ENCODE measurements at regions not wholly inside any gene's neighbourhood (a gene's known extent, or its start where the extent isn't known, plus 50 kb on each side); places are given as distances from the start of the nearest gene placed in this dataset.
A peak's percentile ranks its signal among the peaks of the same experiment; 100 is the strongest.
"Not testable (repeated sequence)": the region's sequence is repeated elsewhere in the genome, so short reads cannot be mapped to it uniquely, and the experiment has no call there.

DNA sequence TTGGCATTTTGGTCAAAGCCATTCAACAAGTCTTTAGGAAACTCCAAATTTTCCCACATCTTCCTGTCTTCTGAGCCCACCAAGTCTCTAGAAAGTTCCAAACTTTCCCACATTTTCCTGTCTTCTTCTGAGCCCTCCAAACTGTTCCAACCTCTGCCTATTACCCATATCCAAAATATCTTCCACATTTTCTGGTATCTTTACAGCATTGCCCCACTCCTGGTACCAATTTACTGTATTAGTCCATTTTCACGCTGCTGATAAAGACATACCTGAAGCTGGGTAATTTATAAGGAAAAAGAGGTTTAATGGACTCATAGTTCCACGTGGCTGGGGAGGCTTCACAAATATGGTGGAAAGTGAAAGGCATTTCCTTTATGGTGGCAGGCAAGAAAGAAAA lies 56.1 kb upstream of the GABRA3 start:
- not testable (repeated sequence) for H3K79me2 ChIP-seq (ENCODE audit: low read length); H3K36me3 ChIP-seq (replicated peaks; ENCODE audit: insufficient read depth, low read length); DNase-seq; H3F3A ChIP-seq (ENCODE audit: insufficient read depth, low read length); H3K4me1 ChIP-seq (ENCODE audit: low read length); H3K9me2 ChIP-seq (replicated peaks; ENCODE audit: insufficient read depth, low read length); H3K4me3 ChIP-seq (ENCODE audit: low read length); H4K20me1 ChIP-seq (ENCODE audit: insufficient read depth, low read length); H3K9ac ChIP-seq (ENCODE audit: low read length); H3K27me3 ChIP-seq (replicated peaks; ENCODE audit: insufficient read depth, low read length); H3K4me2 ChIP-seq (ENCODE audit: low read depth, low read length); H3K9me3 ChIP-seq (replicated peaks; ENCODE audit: insufficient read depth, low read length); H3K27ac ChIP-seq (ENCODE audit: low read length); H2AFZ ChIP-seq (ENCODE audit: low read length)

DNA sequence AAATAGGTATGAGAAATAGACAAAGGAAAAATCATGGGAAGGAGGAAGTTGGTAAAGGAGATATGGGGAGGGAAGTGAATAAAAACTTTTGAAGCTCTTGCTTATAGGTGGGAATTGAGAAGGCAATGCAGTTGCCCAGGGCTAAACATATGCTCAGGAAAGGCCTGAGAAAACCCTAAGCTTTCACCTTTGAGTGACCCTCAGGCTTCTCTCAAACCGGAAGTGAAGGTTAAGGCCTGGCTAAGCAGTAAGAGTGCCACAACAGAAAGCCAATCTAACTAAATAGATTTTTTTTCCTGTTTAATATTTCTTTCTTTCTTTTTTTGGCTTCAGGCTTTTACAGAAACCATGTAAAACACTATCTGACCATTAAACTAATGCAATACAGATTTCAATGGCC lies 69.5 kb upstream of the GABRA3 start:
- DNase-seq: peak; percentile 66
- no peaks in the 10 kb centered on the region for H3K27me3 ChIP-seq (replicated peaks; ENCODE audit: insufficient read depth, low read length)
- TF ChIP-seq EZH2phosphoT487 (IDR thresholded peaks at IDR 0.05; ENCODE audit: low read length) (no peak), EZH2 (optimal IDR thresholded peaks at IDR 0.05; ENCODE audit: low read depth, low read length) (no peak)
- TF ChIP-seq, protein P1, sequence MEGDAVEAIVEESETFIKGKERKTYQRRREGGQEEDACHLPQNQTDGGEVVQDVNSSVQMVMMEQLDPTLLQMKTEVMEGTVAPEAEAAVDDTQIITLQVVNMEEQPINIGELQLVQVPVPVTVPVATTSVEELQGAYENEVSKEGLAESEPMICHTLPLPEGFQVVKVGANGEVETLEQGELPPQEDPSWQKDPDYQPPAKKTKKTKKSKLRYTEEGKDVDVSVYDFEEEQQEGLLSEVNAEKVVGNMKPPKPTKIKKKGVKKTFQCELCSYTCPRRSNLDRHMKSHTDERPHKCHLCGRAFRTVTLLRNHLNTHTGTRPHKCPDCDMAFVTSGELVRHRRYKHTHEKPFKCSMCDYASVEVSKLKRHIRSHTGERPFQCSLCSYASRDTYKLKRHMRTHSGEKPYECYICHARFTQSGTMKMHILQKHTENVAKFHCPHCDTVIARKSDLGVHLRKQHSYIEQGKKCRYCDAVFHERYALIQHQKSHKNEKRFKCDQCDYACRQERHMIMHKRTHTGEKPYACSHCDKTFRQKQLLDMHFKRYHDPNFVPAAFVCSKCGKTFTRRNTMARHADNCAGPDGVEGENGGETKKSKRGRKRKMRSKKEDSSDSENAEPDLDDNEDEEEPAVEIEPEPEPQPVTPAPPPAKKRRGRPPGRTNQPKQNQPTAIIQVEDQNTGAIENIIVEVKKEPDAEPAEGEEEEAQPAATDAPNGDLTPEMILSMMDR (IDR thresholded peaks at IDR 0.05; ENCODE audit: low read length): no peak

DNA sequence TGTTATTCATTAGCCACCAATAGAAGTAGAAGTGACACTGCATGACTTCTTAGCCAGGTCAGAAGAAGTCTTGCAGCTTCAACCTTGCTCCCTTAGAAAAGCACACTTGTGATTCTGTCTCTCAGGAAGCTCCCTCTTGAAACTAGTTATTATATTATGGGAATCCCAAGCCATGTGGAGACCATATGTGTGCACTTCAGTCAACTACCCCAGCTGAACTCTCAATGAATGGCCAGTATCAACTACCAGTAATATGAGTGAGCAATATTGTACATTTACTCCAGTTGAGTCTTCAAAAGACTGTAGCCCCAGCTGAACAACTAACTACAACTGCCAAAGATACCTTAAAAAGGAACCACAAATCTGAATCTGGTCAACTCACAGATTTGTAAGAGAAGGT lies 77.1 kb upstream of the GABRA3 start:
- no peak overlapping the region for H2AFZ ChIP-seq (ENCODE audit: low read length)
- DNase-seq: no peak
- no peaks in the 10 kb centered on the region for H3K9me3 ChIP-seq (replicated peaks; ENCODE audit: insufficient read depth, low read length)
- H3K36me3 ChIP-seq (replicated peaks; ENCODE audit: insufficient read depth, low read length): no peaks in the 10 kb centered on the region
- no peaks in the 10 kb centered on the region for H3K9me2 ChIP-seq (replicated peaks; ENCODE audit: insufficient read depth, low read length)
- H4K20me1 ChIP-seq (ENCODE audit: insufficient read depth, low read length): no peaks in the 10 kb centered on the region
- H3K27ac ChIP-seq (ENCODE audit: low read length): no peak overlapping the region
- no peaks in the 10 kb centered on the region for H3K4me1 ChIP-seq (ENCODE audit: low read length)
- no peak overlapping the region for H3K4me3 ChIP-seq (ENCODE audit: low read length)
- no peak overlapping the region for H3K4me2 ChIP-seq (ENCODE audit: low read depth, low read length)
- no peaks in the 10 kb centered on the region for H3K27me3 ChIP-seq (replicated peaks; ENCODE audit: insufficient read depth, low read length)
- H3K79me2 ChIP-seq (ENCODE audit: low read length): no peaks in the 10 kb centered on the region
- H3F3A ChIP-seq (ENCODE audit: insufficient read depth, low read length): no peaks in the 10 kb centered on the region
- TF ChIP-seq EZH2 (optimal IDR thresholded peaks at IDR 0.05; ENCODE audit: low read depth, low read length) (no peak), EZH2phosphoT487 (IDR thresholded peaks at IDR 0.05; ENCODE audit: low read length) (no peak)
- TF ChIP-seq, protein P1 (IDR thresholded peaks at IDR 0.05; ENCODE audit: low read length): no peak
- no peak overlapping the region for H3K9ac ChIP-seq (ENCODE audit: low read length)

More for the DNA sequence above, 69.5 kb upstream of the GABRA3 start:
- Histone ChIP-seq H3K9me3 (replicated peaks; ENCODE audit: insufficient read depth, low read length) (no peaks in the 10 kb centered on the region), H2AFZ (ENCODE audit: low read length) (no peak overlapping the region), H3K79me2 (ENCODE audit: low read length) (no peaks in the 10 kb centered on the region), H3K9ac (ENCODE audit: low read length) (no peak overlapping the region), H4K20me1 (ENCODE audit: insufficient read depth, low read length) (no peaks in the 10 kb centered on the region), H3K36me3 (replicated peaks; ENCODE audit: insufficient read depth, low read length) (no peaks in the 10 kb centered on the region), H3K4me1 (ENCODE audit: low read length) (no peaks in the 10 kb centered on the region), H3K9me2 (replicated peaks; ENCODE audit: insufficient read depth, low read length) (no peaks in the 10 kb centered on the region), H3F3A (ENCODE audit: insufficient read depth, low read length) (no peaks in the 10 kb centered on the region), H3K4me2 (ENCODE audit: low read depth, low read length) (no peak overlapping the region), H3K4me3 (ENCODE audit: low read length) (no peak overlapping the region), H3K27ac (ENCODE audit: low read length) (no peak overlapping the region)

DNA sequence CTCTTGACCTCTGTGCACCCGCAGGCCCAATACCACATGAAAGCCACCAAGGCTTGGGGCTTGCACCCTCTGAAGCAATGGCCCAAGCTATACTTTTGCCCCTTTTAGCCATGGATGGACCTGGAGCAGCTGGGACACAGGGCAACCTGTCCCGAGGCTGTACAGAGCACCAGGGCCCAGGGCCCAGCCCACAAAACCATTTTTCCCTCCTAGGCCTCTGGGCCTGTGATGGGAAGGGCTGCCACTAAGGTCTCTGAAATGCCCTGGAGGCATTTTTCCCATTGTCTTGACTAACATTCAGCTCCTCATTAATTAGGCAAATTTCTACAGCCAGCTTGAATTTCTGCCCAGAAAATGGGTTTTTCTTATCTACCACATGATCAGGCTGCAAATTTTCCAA lies 79.9 kb upstream of the GABRA3 start:
- H3K9me3 ChIP-seq (replicated peaks; ENCODE audit: insufficient read depth, low read length): no peaks in the 10 kb centered on the region

More for the DNA sequence above, 79.9 kb upstream of the GABRA3 start:
- Histone ChIP-seq H2AFZ (ENCODE audit: low read length) (no peak overlapping the region), H3K27ac (ENCODE audit: low read length) (no peak overlapping the region), H3K27me3 (replicated peaks; ENCODE audit: insufficient read depth, low read length) (no peaks in the 10 kb centered on the region), H3K9me2 (replicated peaks; ENCODE audit: insufficient read depth, low read length) (no peaks in the 10 kb centered on the region), H3K9ac (ENCODE audit: low read length) (no peak overlapping the region), H3K4me1 (ENCODE audit: low read length) (no peaks in the 10 kb centered on the region), H3K36me3 (replicated peaks; ENCODE audit: insufficient read depth, low read length) (no peaks in the 10 kb centered on the region), H3K4me2 (ENCODE audit: low read depth, low read length) (no peak overlapping the region), H4K20me1 (ENCODE audit: insufficient read depth, low read length) (no peaks in the 10 kb centered on the region), H3K4me3 (ENCODE audit: low read length) (no peak overlapping the region), H3F3A (ENCODE audit: insufficient read depth, low read length) (no peaks in the 10 kb centered on the region), H3K79me2 (ENCODE audit: low read length) (no peaks in the 10 kb centered on the region)
- TF ChIP-seq EZH2 (optimal IDR thresholded peaks at IDR 0.05; ENCODE audit: low read depth, low read length) (no peak), EZH2phosphoT487 (IDR thresholded peaks at IDR 0.05; ENCODE audit: low read length) (no peak)
- TF ChIP-seq, protein P1 (IDR thresholded peaks at IDR 0.05; ENCODE audit: low read length): no peak
- no peak for DNase-seq

Measured in MM.1S (cell line).